ENCODE measurements at regions not wholly inside any gene's neighbourhood (a gene's known extent, or its start where the extent isn't known, plus 50 kb on each side); places are given as distances from the start of the nearest gene placed in this dataset.
A peak's percentile ranks its signal among the peaks of the same experiment; 100 is the strongest.

GRCh38 chr11:122186439-122187080, 70.5 kb upstream of the BLID start:
- intact Hi-C loops (cut with DNase I): no loop called here
- Histone ChIP-seq H3K9me3 (no peaks in the 10 kb centered on the region), H3K36me3 (no peaks in the 10 kb centered on the region), H3K4me3 (no peak overlapping the region), H3K27ac (peak overlapping the region; percentile 4), H3K27me3 (no peaks in the 10 kb centered on the region), H3K4me1 (peaks cover 6% of the 10 kb centered on the region)
- TF ChIP-seq POLR2AphosphoS5 (IDR thresholded peaks at IDR 0.05; ENCODE audit: insufficient read depth in 1 of 2, low read depth in 1 of 2): peak in 1 of 2 donors; percentile 49
- no peak for TF ChIP-seq POLR2A (IDR thresholded peaks at IDR 0.05)
- no peak for DNase-seq (ENCODE audit: extremely low spot score in 2 of 2)

GRCh38 chr11:122183933-122184332, 67.9 kb upstream of the BLID start:
- no peak for TF ChIP-seq POLR2AphosphoS5 (IDR thresholded peaks at IDR 0.05; ENCODE audit: insufficient read depth in 1 of 2, low read depth in 1 of 2)
- TF ChIP-seq CTCF (IDR thresholded peaks at IDR 0.05): no peak
- H3K27me3 ChIP-seq: no peaks in the 10 kb centered on the region
- H3K36me3 ChIP-seq: no peaks in the 10 kb centered on the region
- intact Hi-C loops (cut with DNase I): no loop called here
- DNase-seq (ENCODE audit: extremely low spot score in 2 of 2): no peak
- no peak overlapping the region for H3K4me3 ChIP-seq
- no peaks in the 10 kb centered on the region for H3K9me3 ChIP-seq
- no peak overlapping the region for H3K27ac ChIP-seq
- H3K4me1 ChIP-seq: peaks cover 16% of the 10 kb centered on the region

- Histone ChIP-seq H3K27ac (no peak overlapping the region), H3K4me1 (peaks cover 18% of the 10 kb centered on the region), H3K36me3 (no peaks in the 10 kb centered on the region), H3K27me3 (no peaks in the 10 kb centered on the region), H3K9me3 (no peaks in the 10 kb centered on the region), H3K4me3 (no peak overlapping the region)
- TF ChIP-seq POLR2AphosphoS5 (IDR thresholded peaks at IDR 0.05; ENCODE audit: insufficient read depth in 1 of 2, low read depth in 1 of 2) (no peak), POLR2A (IDR thresholded peaks at IDR 0.05) (no peak), CTCF (IDR thresholded peaks at IDR 0.05) (no peak)
- intact Hi-C loops (cut with DNase I): no loop called here
- DNase-seq (ENCODE audit: extremely low spot score in 2 of 2): no peak
These were observed 65.9 kb upstream of the BLID start for GRCh38 chr11:122181893-122182292.

GRCh38 chr11:122181372-122181771, 65.4 kb upstream of the BLID start:
- no peaks in the 10 kb centered on the region for H3K9me3 ChIP-seq
- TF ChIP-seq CTCF (IDR thresholded peaks at IDR 0.05) (no peak), POLR2A (IDR thresholded peaks at IDR 0.05) (no peak), POLR2AphosphoS5 (IDR thresholded peaks at IDR 0.05; ENCODE audit: insufficient read depth in 1 of 2, low read depth in 1 of 2) (no peak)
- no peak for DNase-seq (ENCODE audit: extremely low spot score in 2 of 2)
- no peak overlapping the region for H3K27ac ChIP-seq
- no peaks in the 10 kb centered on the region for H3K36me3 ChIP-seq
- no peak overlapping the region for H3K4me3 ChIP-seq
- peaks cover 18% of the 10 kb centered on the region for H3K4me1 ChIP-seq
- intact Hi-C loops (cut with DNase I): no loop called here
- H3K27me3 ChIP-seq: no peaks in the 10 kb centered on the region

GRCh38 chr11:122179961-122180834, 64.2 kb upstream of the BLID start:
- intact Hi-C loops (cut with DNase I): no loop called here
- TF ChIP-seq CTCF (IDR thresholded peaks at IDR 0.05) (no peak), POLR2A (IDR thresholded peaks at IDR 0.05) (no peak), POLR2AphosphoS5 (IDR thresholded peaks at IDR 0.05; ENCODE audit: insufficient read depth in 1 of 2, low read depth in 1 of 2) (no peak)
- no peaks in the 10 kb centered on the region for H3K36me3 ChIP-seq
- no peaks in the 10 kb centered on the region for H3K27me3 ChIP-seq
- H3K9me3 ChIP-seq: no peaks in the 10 kb centered on the region
- no peak for DNase-seq (ENCODE audit: extremely low spot score in 2 of 2)
- H3K27ac ChIP-seq: peak overlapping the region; percentile 74
- peaks cover 18% of the 10 kb centered on the region for H3K4me1 ChIP-seq
- H3K4me3 ChIP-seq: no peak overlapping the region

All from vagina (tissue), 2 donors.